ENCODE measurements at regions not wholly inside any gene's neighbourhood (a gene's known extent, or its start where the extent isn't known, plus 50 kb on each side); places are given as distances from the start of the nearest gene placed in this dataset.

- no peak for DNase-seq
Observed at GRCh38 chr3:117485841-117486240, 776.3 kb downstream of the TUSC7 start.

DNA sequence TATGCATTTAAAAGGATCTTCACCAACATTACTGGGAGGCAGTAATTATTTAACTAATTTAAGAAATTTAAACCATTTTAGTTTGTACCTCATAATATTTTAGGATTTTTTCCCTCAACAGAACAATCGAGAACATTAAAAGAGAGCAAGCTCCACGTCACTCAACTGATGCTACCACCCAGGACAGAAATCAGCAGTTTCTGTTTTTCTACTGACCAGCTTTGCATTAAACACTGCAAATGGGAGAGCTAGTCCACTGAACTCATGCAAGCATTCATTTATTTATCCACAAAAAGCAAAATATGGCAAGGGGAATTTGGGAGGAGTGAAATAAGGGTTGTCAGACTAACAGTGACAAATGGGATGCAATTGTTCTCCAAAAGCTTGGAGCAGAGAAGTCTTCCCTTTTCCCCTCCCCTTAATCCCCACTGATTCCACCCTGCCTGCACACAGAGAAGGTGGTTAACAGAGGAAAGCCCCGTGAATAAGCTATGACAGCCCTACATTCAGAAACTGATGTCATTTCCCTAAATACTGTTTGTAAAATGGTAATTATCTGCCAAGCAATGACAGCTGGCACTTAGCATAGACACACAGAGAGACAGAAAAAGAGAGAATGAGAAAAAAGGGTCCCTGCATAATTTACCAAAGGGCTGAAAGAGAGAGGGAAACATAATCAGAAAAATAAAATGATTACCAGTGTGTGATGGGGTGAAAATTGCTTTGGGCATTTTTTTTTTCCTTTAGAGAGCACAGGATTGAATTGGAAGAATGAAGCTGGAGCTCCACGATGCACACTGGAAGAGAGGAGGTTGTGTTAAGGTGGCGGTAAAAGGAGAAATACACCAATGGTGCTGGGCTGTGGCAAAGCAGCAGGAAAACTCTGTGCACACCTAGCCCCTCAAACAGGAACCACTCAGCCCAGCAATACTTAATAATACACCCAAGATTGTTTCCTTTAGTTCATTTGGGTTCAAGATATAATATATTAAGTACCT, 777.4 kb downstream of the TUSC7 start:
- DNase-seq = no peak

DNA sequence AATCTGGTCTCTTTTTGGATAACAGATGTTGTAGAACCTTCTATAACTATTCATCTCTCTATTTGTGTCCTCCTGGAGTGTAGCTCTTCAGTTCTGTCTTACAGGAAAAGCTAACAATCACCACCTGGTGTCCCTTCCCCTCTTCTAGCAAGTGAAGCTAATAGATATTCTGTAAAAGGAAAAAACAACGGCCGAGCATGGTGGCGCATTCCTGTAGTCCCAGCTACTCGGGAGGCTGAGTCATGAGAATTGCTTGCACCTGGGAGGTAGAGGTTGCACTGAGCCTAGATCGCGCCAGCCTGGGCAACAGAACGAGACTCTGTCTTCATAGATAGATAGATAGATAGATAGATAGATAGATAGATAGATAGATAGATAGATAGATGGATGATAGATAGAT, 779.4 kb downstream of the TUSC7 start:
- no peak for DNase-seq

DNA sequence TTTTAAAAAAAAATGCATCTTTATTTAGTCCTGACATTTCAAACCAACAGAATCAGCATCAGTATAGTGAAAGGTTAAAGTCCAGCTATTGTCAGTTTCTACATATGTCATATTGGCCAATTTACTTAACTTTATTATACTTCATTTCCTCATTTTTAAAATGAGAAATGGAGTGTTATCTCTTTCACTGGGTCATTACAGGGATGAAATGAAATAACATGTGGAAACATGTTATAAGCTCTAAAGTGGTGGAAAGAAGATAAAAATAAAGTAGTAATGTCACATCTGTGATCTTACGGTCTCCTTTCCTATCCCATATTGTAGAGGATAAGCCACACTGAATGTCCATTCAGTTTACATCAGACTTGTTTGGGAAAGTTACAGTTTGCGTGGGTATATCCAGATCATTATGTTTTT, 780.1 kb downstream of the TUSC7 start:
- no peak for DNase-seq

DNA sequence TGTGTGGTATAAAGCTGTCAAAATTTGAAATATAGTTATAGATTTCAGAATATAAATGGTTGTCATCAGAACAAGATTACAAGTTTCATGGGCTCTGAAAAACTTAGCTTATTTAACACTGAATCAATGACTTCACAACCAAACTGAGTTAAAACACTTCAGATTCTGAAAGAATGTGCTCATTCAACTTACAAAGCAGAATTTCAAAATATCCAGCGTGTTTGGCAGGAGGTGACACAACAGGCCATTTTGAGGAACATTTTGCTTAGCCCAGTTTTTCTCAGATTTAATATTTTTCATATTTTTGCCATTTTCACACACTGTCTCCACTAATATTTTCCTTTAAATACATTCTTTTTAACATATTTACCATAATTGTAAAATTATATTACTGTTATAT, 781.1 kb downstream of the TUSC7 start:
- no peak for DNase-seq

DNA sequence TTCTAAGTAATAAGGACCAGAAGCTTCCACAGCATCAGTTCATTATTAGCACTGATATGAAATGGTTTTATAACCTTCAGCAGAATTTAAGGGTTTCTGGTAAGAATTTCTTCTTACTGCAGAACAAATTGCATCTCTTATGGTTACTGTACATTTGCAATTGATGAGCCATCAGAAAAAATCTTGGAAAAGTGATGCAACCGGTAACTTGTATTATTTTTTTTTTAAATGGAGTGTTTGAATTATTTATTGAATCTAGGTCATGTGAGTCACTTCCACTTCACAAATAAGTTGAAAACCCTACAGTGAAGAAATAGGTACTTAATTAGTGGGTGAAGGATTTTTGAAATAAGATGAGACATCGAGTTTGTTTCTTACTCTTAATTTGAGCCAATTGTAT, 786.0 kb downstream of the TUSC7 start:
- peak; percentile 25 for DNase-seq

- peak; percentile 4 for DNase-seq
Observed at GRCh38 chr3:117499189-117499870, 789.8 kb downstream of the TUSC7 start.

DNA sequence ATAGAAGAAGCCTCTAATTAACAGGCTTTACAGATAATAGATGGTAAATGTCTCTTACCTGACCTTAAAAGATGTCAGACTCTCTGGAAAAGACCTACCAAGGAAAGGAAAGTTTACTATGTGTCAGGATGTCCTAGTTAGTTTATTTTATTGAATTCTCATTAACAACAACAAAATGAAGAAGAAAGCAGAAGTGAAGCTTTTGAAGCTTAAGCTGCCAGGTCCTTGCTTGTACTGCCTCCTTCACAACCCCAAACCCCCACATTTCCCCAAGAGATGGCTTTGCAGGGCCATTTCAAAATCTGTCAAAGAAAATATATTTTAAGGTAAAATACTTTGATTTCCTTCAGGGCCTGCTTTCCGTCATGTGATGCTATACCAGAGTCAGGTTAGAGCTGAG, 798.4 kb downstream of the TUSC7 start:
- DNase-seq = no peak

DNA sequence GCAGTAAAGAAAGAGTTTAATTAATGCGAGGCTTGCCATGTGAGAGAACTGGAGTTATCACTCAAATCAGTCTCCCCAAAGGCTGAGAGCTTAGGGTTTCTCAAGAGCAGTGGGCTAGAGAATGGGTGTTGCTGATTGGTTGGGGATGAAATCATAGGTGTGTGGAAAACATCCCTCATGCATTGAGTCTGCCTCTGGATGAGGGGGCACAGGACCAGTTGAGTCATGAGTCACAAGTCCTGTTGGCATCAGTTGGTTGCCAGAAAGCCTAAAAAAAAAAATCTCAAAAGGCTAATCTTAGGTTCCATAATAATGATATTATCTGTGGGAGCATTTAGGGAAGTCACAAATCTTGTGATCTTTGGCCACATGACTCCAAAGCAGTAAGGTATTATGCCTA, 800.3 kb downstream of the TUSC7 start:
- DNase-seq = no peak

- DNase-seq = peak; percentile 54
Observed at GRCh38 chr3:117510396-117510795, 800.8 kb downstream of the TUSC7 start.

DNA sequence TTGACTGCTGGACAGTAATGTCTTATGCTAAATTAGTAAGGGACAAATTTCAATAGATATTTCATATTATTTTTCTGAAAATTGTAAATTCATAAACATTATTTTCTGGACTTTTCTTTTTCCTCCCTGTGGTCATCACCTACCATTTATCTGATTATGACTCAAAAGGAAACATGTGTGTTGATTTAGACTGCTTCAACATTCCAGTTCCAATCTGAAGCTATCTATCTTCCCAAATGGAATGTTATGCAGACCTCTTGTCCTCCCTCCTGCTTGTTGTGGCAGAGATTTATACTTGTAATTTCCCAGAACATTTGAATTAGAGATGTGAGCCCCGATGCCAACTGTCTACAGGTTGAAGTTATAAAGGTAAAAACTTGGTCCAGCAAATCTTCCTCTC, 803.4 kb downstream of the TUSC7 start:
- no peak for DNase-seq

DNA sequence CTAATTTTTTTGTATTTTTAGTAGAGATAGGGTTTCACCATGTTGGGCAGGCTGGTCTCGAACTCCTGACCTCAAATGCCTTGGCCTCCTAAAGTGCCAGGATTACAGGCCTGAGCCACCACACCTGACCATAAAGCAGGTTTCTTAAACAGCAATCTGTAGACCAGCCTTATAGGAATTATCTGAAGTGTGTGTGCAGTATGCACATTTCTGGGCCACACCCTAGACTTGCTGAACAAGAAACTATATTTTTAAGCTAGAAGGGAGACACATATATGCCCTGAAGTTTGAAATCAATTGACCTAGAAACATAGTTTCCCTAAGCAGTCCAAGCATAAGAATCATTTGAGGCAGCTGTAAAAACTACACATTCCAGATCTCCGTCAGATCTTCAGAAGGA, 805.7 kb downstream of the TUSC7 start:
- no peak for DNase-seq

DNA sequence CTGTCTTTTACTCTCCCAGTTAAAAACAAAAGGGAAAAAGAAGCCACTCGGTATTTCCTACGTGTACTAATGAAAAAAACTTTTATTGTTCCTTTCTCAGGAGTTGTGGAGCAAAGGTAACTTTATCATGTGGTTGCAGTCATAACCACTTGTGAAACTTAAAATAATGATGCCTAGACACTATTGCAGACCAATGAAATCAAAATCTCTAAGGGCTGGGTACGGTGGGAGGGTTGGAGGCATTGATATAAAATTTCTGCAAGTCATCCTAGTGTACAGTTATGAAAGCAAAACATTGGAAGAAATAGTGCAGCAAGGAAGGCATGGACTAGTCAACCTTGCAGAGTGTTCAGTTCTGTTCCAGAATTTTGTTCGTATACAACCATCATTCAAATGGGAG, 808.8 kb downstream of the TUSC7 start:
- no peak for DNase-seq

- DNase-seq = no peak
Observed at GRCh38 chr3:117519776-117520175, 810.2 kb downstream of the TUSC7 start.

DNA sequence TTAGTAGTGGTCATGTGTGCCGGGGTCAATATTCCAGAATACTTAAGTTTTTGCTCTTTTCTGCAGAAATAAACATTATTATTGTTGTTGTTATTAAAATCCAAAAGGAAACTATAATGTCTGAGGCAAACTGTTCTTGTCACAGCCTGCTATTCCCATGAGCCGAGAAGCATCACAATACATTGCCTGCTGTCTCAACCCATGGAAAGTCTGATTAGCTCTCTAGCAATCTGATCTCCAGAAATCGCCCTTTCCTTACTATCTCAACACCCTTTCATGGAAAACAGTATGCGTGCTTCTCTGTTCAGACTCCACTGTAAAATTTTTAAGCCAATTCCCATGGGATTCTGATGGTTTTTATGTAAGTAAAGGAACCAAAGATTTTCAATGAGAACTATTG, 811.0 kb downstream of the TUSC7 start:
- no peak for DNase-seq

DNA sequence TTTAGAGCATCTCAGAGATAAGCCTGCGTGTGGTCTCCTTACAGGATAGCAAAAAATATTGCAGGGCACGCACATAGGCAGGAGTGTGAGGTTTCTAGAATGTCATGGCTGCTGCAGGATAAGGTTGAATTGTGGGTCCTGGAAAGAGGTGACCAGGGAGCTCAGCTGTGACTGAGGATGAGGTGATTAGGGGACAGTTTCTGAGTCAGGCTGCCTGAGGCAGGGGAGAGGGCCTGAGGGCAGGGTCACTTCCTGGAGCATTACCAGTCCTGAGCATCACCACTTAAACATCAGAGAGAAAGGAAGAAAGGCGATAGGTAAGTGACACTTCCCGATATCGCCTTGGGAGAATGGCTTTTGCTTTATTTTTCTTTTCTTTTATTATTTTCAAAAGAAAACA, 813.8 kb downstream of the TUSC7 start:
- no peak for DNase-seq

GRCh38 chr3:117524890-117525289, 815.3 kb downstream of the TUSC7 start:
- DNase-seq = peak; percentile 61

DNA sequence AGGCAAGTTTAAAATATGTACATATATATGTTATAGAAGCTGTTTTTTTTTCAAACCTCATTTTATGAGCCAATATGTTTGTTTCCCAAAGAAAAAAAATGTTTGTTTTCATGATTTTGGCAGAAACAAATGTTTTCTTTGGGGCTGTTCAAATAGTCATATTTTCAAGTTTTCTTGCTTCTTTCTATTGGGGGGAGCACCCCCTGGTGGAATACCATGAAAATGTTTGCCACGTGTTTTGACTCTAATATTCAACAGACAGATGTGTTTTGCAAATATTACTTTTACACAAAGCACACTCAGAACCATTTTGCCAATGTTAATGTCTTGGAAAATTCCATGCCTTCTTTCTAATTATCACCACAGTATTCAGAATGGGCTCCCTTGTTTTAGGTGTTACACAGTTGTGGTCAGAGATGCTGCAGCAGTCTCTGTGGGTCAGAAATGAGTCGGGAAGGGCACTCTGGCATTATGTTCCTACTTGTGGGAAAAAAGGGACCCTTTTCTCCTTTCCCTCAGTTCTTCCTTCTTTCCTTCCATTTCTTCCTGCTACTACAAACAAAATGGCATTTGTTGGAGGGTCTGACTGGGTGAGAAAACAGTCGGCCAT, 817.0 kb downstream of the TUSC7 start:
- DNase-seq = peak; percentile 23

DNA sequence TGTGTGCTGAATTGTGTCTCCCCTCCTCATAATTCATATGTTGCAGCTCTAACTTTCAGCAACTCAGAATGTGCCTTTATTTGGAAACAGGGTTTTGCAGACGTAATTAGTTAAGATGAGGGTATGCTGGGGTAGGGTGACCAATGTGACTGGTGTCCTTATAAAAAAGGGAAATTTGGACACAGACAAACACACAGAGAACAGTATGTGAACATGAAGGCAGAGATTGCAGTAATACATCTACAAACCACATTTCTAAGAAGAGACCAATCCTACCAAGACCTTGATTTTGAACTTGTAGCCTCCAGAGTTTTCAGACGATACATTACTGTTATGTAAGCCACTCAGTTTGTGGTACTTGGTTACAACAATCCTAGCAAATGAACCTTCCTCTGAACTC, 817.8 kb downstream of the TUSC7 start:
- DNase-seq = no peak

DNA sequence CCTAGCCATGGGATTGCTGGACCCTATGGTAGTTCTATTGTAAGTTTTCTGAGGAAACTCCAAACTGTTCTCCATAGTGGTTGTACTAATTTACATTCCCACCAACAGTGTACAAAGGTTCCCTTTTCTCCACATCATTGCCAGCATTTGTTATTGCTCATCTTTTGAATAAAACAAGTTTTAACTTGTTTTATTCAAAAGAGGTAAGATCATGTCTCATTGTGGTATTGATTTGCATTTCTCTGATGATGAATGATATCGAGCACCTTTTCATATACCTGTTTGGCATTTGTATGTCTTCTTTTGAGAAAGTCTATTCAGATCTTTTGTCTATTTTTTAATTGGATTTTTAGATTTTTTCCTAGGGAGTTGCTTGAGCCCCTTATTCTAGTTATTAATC, 819.1 kb downstream of the TUSC7 start:
- no peak for DNase-seq

- DNase-seq = no peak
Observed at GRCh38 chr3:117531078-117531767, 821.6 kb downstream of the TUSC7 start.

GRCh38 chr3:117532268-117532667, 822.7 kb downstream of the TUSC7 start:
- no peak for DNase-seq

- no peak for DNase-seq
Observed at GRCh38 chr3:117534138-117534537, 824.6 kb downstream of the TUSC7 start.

All from HCEC 1CT (cell line).